GM12873 (cell line): ENCODE measurements at regions not wholly inside any gene's neighbourhood (a gene's known extent, or its start where the extent isn't known, plus 50 kb on each side); places are given as distances from the start of the nearest gene placed in this dataset.

Experiments
- CTCF ChIP-seq: IDR thresholded peaks from 2 replicates; pipeline ENCODE4 v1.5.1; 2012; ENCODE audit warnings: low read depth, mild to moderate bottlenecking, moderate library complexity, low read length, control low read depth; ENCODE audit not compliant: insufficient read depth; ENCODE audit errors: missing control alignments

GRCh38 chr17:77734371-77735080 is 224.0 kb upstream of the TNRC6C start:
- TF ChIP-seq CTCF = no peak

- TF ChIP-seq CTCF = no peak
Measured at GRCh38 chr17:77735081-77735565, 223.4 kb upstream of the TNRC6C start.

GRCh38 chr17:77735566-77736198 is 222.8 kb upstream of the TNRC6C start:
- TF ChIP-seq CTCF = no peak

- TF ChIP-seq CTCF = no peak
Measured at GRCh38 chr17:77736199-77736585, 222.3 kb upstream of the TNRC6C start.

- TF ChIP-seq CTCF = no peak
Measured at GRCh38 chr17:77736721-77737120, 221.8 kb upstream of the TNRC6C start.

GRCh38 chr17:77737442-77738265 is 220.8 kb upstream of the TNRC6C start:
- no peak for TF ChIP-seq CTCF
